Fibroblast of peridontal ligament (primary cell): ENCODE measurements at regions not wholly inside any gene's neighbourhood (a gene's known extent, or its start where the extent isn't known, plus 50 kb on each side); places are given as distances from the start of the nearest gene placed in this dataset.
A peak's percentile ranks its signal among the peaks of the same experiment; 100 is the strongest.

Experiments
- DNase-seq: peaks from one replicate; pipeline ENCODE4 v3.0.0-alpha.2; 2010; ENCODE audit errors: extremely low read depth

DNA sequence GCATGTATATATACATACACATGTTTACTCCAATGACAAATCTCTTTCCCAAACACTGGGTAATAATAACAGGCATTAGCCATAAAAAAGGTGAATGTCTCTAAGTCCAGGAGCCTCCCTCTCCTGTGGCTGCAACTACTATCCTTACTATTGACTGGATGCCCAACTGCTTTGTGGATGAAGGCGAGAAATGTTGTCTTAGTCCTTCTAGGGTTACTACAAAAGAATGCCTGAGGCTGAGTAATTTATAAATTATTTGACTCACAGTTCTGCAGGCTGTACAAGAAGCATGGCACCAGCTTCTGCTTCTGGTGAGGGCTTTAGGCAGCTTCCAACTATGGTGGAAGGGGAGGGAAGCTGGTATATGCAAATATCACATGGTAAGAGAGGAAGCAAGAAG, 366.0 kb upstream of the DDHD1 start:
- DNase-seq: peak; percentile 80

DNA sequence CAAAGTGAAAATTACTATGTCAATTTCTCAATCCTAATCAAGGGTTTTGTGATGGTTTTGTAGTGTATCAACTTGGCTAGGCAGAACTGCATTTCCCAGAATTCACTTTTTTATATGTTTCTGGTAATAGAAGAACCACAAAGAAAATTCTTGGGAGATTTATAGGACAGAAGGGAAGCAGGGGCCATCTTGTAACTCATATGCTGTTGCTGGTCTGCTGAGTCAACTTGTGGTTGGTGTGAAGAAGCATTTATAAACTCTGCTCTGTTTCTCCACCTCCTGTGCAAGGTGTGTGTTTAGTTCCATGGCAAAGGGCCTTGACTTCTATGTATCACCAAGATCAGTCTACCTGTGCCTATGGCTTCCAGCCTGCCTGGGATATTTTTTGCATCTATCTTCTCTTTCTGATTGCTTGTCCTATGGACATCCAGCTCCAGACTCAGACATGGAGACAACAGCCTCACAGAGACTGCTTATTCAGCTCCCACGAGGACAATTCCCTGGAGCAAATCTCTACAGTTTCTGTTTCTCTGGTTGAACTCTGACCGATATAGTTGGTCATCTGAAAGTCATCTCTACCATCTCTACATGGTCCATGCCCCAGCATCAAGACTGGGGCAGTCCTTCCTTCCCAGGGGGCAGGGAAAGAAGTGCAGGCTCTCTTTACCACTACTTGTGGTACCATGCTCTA, 364.3 kb upstream of the DDHD1 start:
- DNase-seq: peak; percentile 64

DNA sequence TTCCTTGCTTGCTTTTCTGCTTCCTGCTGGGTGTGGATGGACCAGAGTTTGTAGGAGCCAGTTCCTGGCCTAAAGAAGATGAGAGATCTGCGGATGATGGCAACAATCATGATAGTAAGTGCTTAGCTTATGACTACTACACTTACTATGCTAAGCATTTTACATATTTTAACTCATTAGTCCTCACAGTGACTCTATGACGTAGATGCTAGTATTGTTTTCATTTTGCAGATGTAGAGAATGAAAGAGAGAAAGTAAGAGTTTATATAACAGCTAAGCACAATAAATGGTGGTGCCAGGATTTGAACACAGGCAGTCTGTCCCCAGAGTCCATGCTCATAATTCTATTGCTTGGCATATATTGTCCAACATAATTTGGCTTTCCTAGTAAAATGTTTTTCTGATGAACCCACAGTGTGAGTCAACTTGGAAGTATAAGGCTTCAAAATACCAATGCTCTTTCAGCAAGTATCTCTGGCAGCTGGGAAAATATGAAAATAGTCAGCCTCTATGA, 363.2 kb upstream of the DDHD1 start:
- DNase-seq: peak; percentile 100

DNA sequence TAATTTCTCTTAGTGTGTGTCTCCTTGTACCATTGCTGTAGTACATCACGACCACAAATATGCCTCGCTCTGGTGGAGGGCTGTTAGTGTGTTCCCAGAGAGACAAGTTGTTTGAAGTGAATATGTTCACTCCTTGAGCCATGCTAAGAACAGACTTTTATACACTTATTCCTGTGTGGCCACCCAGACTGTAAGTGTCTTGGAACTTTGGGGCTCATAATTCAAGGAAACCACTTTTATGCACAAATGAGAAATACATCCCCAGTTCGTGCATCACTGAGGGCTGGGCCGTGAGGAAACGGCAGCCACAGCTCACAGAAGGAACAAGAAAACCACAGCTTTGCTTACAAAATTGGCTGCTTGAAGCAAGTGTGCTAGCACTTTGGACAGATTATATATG, 362.2 kb upstream of the DDHD1 start:
- DNase-seq: peak; percentile 82

DNA sequence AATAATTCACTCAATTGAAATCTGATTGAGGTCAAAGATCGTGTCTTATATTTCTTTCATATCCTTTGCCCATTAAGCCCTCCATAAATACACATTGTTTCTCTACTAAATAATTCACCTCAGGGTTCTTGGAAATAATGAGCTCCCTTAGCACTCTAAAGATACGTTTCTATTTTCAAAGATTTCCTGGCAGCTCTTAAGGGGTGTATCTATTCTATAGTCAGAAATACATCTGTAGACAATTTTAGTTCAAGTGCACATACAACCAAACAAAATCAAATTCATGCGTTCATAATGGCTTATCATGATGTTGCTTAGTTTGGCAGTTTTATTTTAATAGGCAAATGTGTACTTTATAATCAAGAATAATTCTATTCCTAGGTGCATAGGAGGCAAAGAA, 361.1 kb upstream of the DDHD1 start:
- DNase-seq: no peak

DNA sequence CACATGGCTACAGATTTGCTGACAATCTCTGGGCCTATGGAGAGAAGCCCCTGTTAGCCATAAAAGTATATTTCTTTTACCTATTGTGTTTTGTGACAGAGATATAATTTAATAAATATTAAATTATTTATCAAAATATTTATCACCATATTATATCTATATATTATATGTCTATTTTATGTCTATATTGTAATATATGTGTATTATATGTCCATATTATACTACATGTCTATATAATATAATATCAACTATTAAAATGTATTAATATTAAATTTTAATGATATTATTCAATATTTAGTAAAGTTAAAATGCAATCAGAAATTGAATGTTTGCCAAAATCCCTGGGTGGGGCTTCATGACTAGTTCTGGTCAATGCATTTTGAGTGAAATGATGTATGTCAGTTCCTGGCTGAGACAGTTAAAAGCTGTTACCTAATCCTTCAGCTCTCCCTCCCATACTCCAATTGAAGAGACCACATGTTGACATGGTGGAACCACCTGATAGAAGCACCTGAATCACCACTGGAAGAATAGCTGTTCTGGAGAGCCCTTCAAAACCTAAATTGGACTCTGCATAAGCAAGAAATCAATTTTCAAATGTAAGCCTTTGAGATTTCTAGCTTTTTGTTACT, 357.3 kb upstream of the DDHD1 start:
- no peak for DNase-seq

DNA sequence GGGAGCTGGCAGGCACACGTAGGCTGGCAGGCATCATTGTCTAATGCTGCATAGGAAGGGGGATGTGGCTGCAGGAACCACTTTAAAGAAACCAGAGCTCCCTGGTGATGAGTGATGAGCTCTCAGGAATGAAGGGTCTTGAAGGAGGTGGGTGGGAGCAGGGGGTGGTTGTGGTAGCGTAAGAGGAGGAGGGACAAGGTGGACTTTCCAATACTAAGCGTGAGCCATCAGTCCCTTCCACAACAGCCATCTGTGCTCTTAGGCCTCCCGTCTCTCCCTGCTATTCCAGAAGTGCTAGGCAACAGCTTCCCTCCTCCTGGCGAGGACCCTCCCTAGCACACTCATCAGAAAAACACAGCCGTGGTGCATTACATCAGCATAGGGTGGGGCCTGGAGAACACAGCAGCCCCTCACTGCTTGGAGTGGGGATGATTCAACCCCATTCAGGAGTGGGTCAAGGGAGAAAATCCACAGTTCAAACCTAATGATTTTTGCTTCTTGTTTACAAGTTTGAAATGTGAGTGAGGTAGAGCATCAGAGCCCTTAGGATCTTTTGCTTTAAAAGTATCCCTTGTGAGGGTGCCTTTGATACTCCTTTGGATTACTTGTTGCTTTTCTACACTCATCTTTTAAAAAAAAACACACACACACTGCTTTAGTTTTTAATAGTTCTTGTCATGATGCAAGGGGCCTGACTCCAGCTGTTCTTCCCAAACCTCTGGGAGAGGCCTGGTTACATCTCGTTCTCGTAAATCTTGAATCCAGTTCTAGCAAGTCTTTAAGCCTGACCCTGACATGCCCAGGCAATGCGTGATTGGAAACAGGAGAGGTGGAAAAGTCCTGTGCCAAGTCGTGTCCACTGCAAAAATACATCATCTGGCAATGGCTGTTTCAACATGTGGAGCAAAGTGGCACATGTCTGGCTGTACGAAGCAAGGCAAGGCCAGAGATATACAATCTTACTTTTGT, 356.4 kb upstream of the DDHD1 start:
- DNase-seq: peak; percentile 74

DNA sequence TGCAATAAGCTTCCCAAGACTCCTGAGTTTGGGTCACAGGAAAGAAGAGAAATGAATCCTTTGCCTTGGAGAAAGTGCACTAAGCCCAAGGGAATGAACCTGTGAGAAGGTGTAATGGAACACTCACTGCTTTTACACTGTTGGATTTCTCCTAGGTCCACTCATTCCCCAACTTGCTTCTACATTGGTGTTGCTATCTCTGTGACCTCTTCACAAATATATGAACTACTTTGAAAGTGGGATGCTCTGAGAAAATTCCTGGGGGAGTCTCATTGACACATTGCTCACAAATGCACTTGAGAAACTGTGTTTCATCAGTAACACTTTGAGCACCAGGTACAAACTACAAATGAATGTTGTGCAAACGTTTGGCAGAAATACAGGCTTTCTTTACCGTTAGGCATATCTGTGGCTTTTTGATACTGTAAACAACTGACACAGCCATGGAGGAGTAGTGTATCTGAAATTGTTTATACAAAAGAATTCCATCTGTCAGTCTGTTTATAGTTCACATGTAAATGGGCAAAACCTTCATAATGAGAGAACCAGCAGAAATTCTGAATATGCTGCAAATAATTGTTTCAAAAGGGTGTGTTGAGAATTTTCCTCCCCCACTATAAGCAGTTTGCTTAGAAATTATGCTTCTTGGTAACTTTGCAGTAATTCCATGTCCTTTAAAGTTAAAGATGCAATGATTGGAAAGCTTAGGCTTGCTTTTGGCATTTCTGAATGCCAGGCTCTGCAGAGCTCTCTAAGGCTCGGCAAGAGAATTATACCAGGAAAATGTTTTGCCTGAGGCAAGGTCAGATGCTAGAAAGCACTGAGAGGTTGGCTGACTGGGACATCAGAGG, 348.5 kb upstream of the DDHD1 start:
- DNase-seq: peak; percentile 94

DNA sequence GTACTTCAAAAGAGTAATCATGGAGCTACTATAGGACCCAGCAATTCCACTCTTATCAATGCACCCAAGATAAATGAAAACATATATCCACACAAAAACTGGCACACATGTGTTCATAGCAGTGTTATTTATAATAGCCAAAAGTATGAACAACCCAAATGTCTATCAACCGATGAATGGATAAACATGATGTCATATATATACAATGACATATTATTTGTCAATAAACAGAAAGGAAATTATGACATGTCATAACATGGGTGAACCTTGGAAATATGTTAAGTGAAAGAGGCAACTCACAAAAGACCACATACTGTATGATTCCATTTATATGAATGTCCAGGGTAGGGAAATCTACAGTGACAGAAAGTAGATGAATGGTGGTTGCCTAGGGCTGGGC, 347.1 kb upstream of the DDHD1 start:
- DNase-seq: no peak

DNA sequence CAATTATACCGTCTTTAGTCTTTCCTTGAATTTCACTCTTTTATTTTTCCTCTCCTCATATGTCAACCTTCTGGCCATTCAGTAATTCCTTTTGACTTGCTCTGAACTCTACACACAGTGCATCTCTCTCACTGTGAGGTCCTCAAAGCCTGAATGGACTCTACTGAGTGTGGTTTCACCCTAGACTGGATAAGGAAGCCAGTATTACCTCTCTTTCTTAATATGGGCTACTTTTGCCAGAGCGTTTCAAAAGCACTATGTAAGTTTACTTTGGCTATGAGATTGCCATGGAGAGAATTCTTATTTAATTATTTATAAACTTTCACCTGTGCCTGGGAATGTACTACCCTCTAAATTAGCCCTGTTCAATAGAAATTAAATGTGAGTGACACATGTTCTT, 343.5 kb upstream of the DDHD1 start:
- DNase-seq: no peak

DNA sequence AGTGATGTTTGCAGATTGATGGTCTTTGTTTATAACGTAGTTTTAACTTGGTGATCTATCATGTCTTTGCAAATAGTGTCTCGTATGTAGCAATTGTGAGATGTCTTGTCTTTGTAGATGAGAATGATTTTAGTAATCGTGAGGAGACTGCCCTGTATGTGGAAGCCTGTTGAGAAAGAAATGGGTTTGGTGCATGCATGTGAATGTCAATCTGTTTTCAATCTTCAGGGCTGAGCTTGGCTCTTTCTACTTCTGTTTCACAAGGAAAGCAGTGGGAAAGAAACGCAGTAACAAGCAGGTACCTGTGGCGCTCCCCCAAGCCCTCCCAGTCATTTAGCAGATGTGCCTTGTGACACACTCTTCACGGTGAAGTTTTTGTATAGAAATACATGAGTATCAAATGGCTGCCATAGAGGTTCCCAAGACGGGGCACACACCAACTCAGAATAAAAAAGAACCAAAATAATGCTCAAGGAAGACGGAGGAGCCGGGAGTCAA, 342.8 kb upstream of the DDHD1 start:
- no peak for DNase-seq

DNA sequence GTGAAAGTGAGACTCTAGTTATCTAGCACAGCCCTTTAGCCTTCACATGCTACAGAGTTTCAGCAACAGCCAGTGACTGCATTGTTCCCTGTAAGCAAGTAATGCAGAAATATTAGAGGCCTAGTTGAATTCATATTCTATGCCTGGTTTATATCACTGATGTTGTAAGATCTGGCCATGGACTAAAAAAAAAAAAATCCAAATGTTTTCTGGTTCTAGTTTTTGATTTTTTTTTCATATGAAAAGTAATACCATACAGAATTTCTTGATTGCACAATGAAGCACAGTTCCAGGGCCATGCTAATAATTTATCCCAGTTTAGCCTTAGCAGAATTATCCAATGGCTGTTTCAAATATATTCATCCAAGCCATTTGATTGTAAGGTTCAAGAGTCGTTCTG, 341.5 kb upstream of the DDHD1 start:
- peak; percentile 79 for DNase-seq

DNA sequence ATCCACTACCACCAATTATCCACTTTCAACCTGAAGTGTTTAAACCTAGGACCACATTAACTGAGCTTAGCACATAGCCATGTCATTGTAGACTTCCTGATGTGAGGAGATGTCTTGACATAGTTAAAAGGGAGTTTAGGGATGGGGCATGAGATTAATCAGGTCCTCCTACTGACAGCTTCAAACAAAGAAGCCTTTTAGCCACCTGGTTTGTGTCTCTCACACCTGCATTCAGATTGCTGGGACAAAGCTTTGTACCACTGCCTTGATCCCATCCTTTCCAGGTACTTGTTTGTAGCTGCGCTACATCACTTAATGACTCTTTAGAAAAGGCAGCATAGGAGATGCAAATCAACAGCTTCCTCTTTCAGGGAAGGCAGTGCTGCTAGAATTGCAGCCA, 340.7 kb upstream of the DDHD1 start:
- DNase-seq: no peak

DNA sequence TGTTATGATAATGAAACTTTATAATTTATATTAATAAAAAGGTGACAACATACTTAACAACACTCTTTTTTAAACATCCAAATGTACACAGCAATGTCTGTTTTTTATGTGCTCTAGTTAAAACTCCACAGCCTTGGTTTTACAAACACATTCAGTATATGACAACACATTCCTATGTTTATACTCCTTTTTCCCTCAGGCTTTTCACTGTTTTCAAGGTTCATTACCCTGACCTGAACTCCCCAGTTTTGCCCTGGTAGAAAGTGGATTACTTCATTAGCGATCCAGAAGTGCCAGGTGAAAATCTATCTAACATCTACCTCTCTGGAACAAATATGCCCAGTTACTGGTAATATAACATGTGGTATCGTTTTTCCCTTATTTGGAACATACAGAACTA, 340.2 kb upstream of the DDHD1 start:
- DNase-seq: no peak

DNA sequence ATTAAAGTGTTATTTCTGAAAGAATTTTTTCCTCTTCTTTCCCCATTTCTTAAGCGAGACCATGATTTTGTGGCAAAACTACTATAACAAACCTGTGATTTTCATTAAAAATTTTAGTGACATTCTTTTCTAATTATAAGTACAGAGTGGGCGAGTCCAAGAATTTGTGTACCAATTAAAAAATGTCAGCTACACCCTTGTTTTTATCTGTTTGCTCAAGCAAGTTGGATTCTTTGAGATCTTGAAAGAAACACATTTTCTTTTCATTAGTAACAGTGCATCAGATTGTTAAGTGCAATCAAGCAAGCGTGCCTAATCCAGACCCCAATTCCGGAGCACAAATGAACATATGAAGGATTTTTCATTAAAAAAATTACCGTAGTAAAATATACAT, 338.8 kb upstream of the DDHD1 start:
- no peak for DNase-seq

DNA sequence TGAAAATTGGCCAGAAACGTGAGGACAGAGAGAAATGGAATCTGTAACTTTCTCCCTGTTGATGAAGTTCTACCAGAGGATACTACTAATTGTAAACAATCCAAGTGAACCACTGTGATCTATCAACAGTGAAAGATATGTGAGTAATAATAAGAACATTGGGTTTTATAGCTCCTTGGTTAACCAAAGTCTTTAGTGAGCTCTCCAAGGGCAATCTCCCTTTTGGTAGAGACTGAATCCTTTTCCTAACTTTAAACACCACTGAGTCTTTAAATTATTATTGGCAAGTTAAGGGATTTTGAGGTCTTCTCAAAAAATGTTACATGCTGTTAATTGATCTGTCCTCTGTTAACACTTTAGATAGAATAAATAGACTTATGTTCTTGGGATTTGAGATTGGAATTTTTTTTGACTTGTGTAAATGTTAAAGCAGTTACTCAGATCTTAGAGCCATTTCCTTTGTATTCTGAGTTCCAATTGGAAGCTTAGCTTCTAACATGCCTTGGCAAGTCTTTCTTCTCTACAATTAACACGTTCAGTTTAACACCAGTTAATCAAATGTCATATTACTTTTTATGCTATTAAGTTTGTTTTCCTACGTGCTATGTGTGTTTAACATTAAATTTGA, 338.2 kb upstream of the DDHD1 start:
- DNase-seq: peak; percentile 38

DNA sequence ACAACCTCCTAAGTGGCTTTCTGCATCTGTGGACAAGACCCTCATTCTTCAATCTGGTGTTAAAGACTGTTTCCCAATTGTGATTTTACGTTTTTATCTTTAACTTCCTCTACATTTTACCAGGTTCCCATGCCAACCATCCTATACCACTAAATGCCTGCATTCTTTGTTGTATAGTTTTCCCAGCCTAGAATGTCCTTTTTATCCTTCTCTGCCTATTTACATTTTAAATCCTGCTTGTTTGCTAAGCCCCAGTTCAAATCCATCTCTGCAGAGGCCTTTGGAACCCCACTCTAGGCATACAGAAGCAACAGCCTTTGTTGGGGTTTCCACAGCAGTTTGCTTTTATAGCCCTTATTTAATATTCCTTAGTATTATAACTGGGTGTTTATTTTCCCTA, 325.1 kb upstream of the DDHD1 start:
- no peak for DNase-seq

DNA sequence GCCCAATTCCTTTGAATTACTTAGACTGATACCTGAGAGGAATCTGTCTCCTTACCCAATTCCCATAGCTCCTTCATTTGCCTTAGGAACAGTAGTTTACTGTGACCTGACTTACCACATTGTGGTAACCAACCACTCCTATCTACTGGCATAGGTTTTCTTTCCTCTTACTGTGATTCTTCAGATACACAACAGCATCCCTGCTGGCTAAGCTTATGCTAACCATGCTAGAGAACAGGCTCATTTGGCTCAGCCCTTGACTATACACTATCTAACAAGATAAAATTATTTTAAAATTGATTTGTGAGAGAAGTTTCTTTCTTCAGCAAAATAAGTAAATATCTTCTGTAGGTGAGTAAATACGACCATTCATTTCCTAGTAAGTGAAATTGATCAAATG, 320.4 kb upstream of the DDHD1 start:
- DNase-seq: no peak

DNA sequence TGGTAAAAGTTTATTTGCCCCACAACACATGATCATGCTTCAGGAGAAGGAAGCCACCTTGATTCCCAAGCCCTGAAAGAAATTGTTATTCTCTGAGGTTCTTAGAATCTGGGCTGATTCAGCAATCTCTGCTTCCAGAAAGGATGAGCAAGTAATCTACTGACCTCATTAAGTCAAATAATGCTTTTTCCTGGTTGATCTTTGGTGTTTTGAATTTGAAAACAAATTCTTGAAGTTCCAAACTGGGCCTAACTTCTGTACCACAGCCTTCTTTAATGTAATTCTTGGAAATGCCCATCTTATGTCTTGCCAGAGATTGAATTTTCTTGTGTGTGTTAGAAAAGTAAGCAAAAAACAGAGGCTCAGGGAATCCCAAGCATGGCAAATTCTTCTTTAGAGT, 319.2 kb upstream of the DDHD1 start:
- peak; percentile 54 for DNase-seq

DNA sequence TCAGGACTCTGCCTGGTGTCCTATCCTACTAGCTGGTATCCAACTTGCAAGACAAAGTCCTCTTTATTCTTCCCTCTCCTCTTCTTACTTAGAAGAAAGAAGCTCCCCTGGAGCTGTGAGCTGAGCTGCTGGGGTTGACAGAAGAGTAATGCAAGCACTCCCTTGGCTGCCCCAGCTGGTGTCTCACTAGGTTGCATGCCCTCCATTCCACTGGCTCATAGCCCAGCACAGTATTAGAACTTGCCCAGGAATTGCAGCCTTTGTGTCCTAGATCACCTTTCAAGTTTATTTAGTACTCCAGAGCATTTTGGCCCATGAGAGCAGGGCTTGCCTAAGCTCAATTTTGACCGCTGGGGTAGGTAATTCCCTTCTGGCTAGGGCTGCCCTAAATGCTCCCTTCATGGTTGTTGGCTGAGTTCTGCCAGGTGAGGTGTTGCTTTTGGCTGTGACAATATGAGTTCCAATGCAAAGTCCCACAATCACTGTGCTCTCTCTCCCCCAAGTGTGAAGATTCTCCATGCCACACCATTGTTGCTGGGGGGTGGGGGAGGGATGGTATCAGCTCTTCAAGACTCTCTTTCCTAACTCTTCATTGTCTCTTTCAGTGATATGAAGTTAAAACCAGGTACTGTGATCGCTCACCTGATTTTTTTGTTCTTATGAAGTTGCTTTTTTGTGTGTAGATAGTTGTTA, 317.4 kb upstream of the DDHD1 start:
- DNase-seq: peak; percentile 70
